ENCODE measurements at regions not wholly inside any gene's neighbourhood (a gene's known extent, or its start where the extent isn't known, plus 50 kb on each side); places are given as distances from the start of the nearest gene placed in this dataset.

GRCh38 chr7:42337225-42337905, 100.4 kb upstream of the GLI3 start:
- H3K4me3 ChIP-seq (ENCODE audit: low read depth, low read length), result no peak overlapping the region
- H3K9me3 ChIP-seq (ENCODE audit: control insufficient read depth, insufficient read depth, low read length), result no peaks in the 10 kb centered on the region
- H3K27ac ChIP-seq (ENCODE audit: low read depth, low read length), result no peak overlapping the region
- peaks cover 5% of the 10 kb centered on the region for H3K27me3 ChIP-seq (ENCODE audit: control insufficient read depth, insufficient read depth, low read length)
- no peak for DNase-seq (ENCODE audit: low read depth, low spot score)
- ChIA-PET CTCF (no interaction called here), POLR2A (no interaction called here)
- TF ChIP-seq, protein P1, sequence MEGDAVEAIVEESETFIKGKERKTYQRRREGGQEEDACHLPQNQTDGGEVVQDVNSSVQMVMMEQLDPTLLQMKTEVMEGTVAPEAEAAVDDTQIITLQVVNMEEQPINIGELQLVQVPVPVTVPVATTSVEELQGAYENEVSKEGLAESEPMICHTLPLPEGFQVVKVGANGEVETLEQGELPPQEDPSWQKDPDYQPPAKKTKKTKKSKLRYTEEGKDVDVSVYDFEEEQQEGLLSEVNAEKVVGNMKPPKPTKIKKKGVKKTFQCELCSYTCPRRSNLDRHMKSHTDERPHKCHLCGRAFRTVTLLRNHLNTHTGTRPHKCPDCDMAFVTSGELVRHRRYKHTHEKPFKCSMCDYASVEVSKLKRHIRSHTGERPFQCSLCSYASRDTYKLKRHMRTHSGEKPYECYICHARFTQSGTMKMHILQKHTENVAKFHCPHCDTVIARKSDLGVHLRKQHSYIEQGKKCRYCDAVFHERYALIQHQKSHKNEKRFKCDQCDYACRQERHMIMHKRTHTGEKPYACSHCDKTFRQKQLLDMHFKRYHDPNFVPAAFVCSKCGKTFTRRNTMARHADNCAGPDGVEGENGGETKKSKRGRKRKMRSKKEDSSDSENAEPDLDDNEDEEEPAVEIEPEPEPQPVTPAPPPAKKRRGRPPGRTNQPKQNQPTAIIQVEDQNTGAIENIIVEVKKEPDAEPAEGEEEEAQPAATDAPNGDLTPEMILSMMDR (IDR thresholded peaks at IDR 0.05; ENCODE audit: low read depth, low read length), result no peak

DNA sequence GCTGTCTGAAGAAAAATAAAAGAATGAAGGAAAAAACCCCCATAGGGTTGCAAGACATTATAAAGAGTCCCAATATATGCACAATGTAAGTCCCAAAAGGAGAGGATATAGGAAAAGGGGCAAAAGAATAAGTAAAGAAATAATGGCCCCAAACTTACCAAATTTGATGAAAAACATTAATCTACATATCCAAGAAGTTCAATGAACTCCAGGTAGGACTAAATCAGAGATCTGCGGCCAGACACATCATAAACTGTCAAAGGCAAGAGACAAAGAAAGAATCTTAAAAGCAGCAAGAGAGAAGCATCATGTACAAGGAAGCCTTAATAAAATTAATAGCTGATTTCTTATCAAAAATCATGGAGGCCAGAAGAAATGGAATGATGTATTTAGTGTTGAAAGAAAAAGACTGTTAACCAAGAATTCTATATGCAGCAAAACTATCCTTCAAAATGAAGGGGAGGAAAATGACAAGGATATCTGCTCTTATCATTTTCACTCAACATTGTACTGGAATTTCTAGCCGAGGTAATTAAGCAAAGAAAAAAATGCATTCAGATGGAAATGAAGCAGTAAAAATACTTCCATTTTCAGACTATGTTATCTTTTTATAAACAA, 95.7 kb upstream of the GLI3 start:
- Histone ChIP-seq H3K4me3 (ENCODE audit: low read depth, low read length) (no peak overlapping the region), H3K27ac (ENCODE audit: low read depth, low read length) (no peak overlapping the region), H3K27me3 (ENCODE audit: control insufficient read depth, insufficient read depth, low read length) (no peaks in the 10 kb centered on the region), H3K9me3 (ENCODE audit: control insufficient read depth, insufficient read depth, low read length) (no peaks in the 10 kb centered on the region)
- DNase-seq (ENCODE audit: low read depth, low spot score), result no peak
- TF ChIP-seq, protein P1 (IDR thresholded peaks at IDR 0.05; ENCODE audit: low read depth, low read length), result no peak
- ChIA-PET CTCF (no interaction called here), POLR2A (no interaction called here)

DNA sequence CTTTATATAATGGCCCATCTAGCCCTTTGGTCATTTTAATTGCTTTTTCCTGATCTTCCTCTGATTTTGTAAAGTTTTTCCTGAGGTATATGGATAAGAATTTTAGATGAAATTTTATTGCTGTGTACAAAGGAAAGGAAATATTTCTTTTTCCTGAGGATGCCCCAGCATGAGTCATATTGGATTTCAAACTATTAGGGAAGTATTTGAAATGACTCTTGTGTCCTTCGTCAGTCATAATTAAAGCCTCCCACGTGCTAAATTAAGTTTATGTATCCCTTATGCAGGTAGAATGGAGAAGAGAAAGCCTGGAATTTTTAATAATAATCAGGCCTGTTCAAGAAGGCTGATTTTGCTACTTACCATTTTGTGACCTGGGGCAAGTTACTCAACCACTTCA, 82.6 kb upstream of the GLI3 start:
- TF ChIP-seq, protein P1 (IDR thresholded peaks at IDR 0.05; ENCODE audit: low read depth, low read length), result no peak
- no peak for DNase-seq (ENCODE audit: low read depth, low spot score)
- ChIA-PET POLR2A (no interaction called here), CTCF (no interaction called here)
- Histone ChIP-seq H3K27me3 (ENCODE audit: control insufficient read depth, insufficient read depth, low read length) (no peaks in the 10 kb centered on the region), H3K9me3 (ENCODE audit: control insufficient read depth, insufficient read depth, low read length) (no peaks in the 10 kb centered on the region), H3K4me3 (ENCODE audit: low read depth, low read length) (no peak overlapping the region), H3K27ac (ENCODE audit: low read depth, low read length) (no peak overlapping the region)

GRCh38 chr7:42315631-42316030, 78.6 kb upstream of the GLI3 start:
- TF ChIP-seq, protein P1 (IDR thresholded peaks at IDR 0.05; ENCODE audit: low read depth, low read length), result no peak
- no peaks in the 10 kb centered on the region for H3K9me3 ChIP-seq (ENCODE audit: control insufficient read depth, insufficient read depth, low read length)
- DNase-seq (ENCODE audit: low read depth, low spot score), result no peak
- ChIA-PET POLR2A (no interaction called here), CTCF (interaction anchor here (0.9 to 1.0 kb wide), 2 partner anchors 336 to 372 kb away, joined by 3 read pairs; no protein-coding TSS in a partner anchor)
- no peaks in the 10 kb centered on the region for H3K27me3 ChIP-seq (ENCODE audit: control insufficient read depth, insufficient read depth, low read length)
- no peak overlapping the region for H3K4me3 ChIP-seq (ENCODE audit: low read depth, low read length)
- H3K27ac ChIP-seq (ENCODE audit: low read depth, low read length), result no peak overlapping the region

DNA sequence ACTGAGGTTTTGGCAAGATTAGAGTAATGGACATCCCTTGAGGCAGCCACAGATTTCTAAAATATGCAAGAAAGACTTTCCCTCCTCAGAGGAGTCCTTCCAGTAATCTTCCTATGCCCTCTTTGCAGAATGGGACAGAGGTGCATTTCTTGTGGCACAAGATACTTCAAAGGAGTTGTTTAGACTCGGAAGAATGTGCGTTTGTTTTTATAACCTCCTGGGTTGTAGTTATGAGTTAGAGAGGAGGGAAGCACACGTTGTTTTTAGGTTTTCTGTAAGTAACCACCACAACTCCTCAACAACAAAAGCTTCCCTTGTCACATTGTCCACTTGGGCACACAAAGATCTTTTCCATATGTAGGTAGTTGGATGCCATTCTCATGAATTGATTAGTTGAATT, 78.1 kb upstream of the GLI3 start:
- Histone ChIP-seq H3K27ac (ENCODE audit: low read depth, low read length) (no peak overlapping the region), H3K4me3 (ENCODE audit: low read depth, low read length) (no peak overlapping the region), H3K27me3 (ENCODE audit: control insufficient read depth, insufficient read depth, low read length) (no peaks in the 10 kb centered on the region), H3K9me3 (ENCODE audit: control insufficient read depth, insufficient read depth, low read length) (no peaks in the 10 kb centered on the region)
- no peak for DNase-seq (ENCODE audit: low read depth, low spot score)
- ChIA-PET CTCF (interaction anchor here (0.9 to 1.1 kb wide), 3 partner anchors 42 to 372 kb away, joined by 3 read pairs; no protein-coding TSS in a partner anchor), POLR2A (no interaction called here)
- TF ChIP-seq, protein P1 (IDR thresholded peaks at IDR 0.05; ENCODE audit: low read depth, low read length), result no peak
